WTC11 (cell line): ENCODE measurements at regions not wholly inside any gene's neighbourhood (a gene's known extent, or its start where the extent isn't known, plus 50 kb on each side); places are given as distances from the start of the nearest gene placed in this dataset.

Experiments
- MAX ChIP-seq: sonication (generic); formaldehyde crosslinking; IDR thresholded peaks from 2 replicates; pipeline ENCODE4 v1.8.0; 2022; ENCODE audit warnings: mild to moderate bottlenecking, missing genetic modification reagents
- TF ChIP-seq, protein P1 (sequence below): fragments of 200-600 bp; IDR thresholded peaks from 2 replicates; pipeline ENCODE4 v1.8.0; 2022; ENCODE audit warnings: antibody characterized with exemption
- TF ChIP-seq, protein P2 (sequence below): sonication (generic); formaldehyde crosslinking; IDR thresholded peaks from 2 replicates; pipeline ENCODE4 v1.8.1; 2023; ENCODE audit warnings: mild to moderate bottlenecking, moderate library complexity, missing genetic modification reagents

DNA sequence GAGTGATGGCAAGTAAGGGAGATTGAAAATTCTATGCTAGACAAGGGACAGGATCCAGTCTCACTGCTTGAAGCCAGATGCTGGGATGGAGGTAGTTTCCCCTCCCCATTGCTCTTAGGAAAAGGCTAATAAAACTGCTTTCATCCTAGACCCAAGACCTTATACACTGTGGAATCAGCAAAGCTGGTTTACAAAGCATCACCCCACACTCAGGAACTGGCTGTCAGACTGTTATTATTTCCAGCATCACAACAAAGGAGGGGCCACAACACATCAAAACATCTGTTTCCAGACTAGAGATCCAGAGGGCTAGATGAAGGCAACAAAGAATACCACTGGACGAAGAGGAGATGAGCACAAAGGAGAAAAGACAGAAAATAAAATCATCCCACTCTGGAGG, 364.6 kb upstream of the PTGER4 start:
- TF ChIP-seq, protein P1, sequence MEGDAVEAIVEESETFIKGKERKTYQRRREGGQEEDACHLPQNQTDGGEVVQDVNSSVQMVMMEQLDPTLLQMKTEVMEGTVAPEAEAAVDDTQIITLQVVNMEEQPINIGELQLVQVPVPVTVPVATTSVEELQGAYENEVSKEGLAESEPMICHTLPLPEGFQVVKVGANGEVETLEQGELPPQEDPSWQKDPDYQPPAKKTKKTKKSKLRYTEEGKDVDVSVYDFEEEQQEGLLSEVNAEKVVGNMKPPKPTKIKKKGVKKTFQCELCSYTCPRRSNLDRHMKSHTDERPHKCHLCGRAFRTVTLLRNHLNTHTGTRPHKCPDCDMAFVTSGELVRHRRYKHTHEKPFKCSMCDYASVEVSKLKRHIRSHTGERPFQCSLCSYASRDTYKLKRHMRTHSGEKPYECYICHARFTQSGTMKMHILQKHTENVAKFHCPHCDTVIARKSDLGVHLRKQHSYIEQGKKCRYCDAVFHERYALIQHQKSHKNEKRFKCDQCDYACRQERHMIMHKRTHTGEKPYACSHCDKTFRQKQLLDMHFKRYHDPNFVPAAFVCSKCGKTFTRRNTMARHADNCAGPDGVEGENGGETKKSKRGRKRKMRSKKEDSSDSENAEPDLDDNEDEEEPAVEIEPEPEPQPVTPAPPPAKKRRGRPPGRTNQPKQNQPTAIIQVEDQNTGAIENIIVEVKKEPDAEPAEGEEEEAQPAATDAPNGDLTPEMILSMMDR = no peak
- TF ChIP-seq, protein P2, sequence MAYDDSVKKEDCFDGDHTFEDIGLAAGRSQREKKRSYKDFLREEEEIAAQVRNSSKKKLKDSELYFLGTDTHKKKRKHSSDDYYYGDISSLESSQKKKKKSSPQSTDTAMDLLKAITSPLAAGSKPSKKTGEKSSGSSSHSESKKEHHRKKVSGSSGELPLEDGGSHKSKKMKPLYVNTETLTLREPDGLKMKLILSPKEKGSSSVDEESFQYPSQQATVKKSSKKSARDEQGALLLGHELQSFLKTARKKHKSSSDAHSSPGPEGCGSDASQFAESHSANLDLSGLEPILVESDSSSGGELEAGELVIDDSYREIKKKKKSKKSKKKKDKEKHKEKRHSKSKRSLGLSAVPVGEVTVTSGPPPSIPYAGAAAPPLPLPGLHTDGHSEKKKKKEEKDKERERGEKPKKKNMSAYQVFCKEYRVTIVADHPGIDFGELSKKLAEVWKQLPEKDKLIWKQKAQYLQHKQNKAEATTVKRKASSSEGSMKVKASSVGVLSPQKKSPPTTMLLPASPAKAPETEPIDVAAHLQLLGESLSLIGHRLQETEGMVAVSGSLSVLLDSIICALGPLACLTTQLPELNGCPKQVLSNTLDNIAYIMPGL (CRISPR knock-in tag) = no peak
- TF ChIP-seq MAX (CRISPR knock-in tag) = no peak
